ENCODE measurements at regions not wholly inside any gene's neighbourhood (a gene's known extent, or its start where the extent isn't known, plus 50 kb on each side); places are given as distances from the start of the nearest gene placed in this dataset.

DNA sequence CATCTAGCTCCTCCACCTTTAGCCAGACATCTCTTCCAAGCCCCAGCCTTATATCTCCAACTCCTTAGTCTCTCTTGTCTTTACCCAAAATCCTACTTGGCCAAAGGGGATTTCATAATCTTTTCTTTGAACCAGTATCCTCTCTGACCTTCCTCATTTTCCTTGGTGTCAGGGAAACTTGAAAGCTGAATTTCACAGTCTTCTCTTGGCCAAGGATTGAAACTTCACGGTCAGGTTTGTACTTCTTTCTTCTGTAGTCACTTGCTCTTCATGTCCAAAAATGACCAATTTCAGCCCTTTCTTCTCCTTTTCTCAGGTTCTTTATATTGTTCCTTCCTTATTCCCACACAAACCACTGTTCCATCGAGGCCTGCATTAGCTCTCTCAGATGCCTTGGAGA is 473.7 kb upstream of the KLF4 start:
- H2BK120ac ChIP-seq (ENCODE audit: low read depth, low read length, poor library complexity, severe bottlenecking) = no peak overlapping the region
- no peaks in the 10 kb centered on the region for H4K20me1 ChIP-seq (ENCODE audit: control insufficient read depth, insufficient read depth, insufficient read length)
- no peak overlapping the region for H3K4me2 ChIP-seq (ENCODE audit: insufficient read depth, insufficient read length, low read length)
- no CpG with 5 or more reads among the region's 2 CpGs for WGBS (ENCODE audit: extremely low coverage, insufficient read length, low lambda C conversion rate)
- no peaks in the 10 kb centered on the region for H3K9me3 ChIP-seq (ENCODE audit: control insufficient read depth, low read depth, low read length)
- no peaks in the 10 kb centered on the region for H3K79me1 ChIP-seq (ENCODE audit: insufficient read depth, low read depth, low read length, poor library complexity, severe bottlenecking)
- H3K27me3 Mint-ChIP-seq (ENCODE audit: low read depth) = no peaks in the 10 kb centered on the region; the same call in 1 of the 2 replicates
- no peaks in the 10 kb centered on the region for H3K36me3 Mint-ChIP-seq (ENCODE audit: insufficient read depth in 1 of 3, low read depth in 3 of 3)
- H3K4me1 Mint-ChIP-seq = peaks cover 14 to 15% of the 10 kb centered on the region in 2 experiments
- no peak overlapping the region for H4K91ac ChIP-seq (ENCODE audit: insufficient read length, low read depth, low read length)
- 0 out of 5 replicates have a peak, but pooled peaks cover 0 to 2% of the 10 kb centered on the region in 2 experiments for H3K9me3 Mint-ChIP-seq
- H3K23me2 ChIP-seq (ENCODE audit: insufficient read length, low read depth, low read length, poor library complexity, severe bottlenecking) = no peaks in the 10 kb centered on the region
- H3K27me3 ChIP-seq (ENCODE audit: insufficient read depth, low read length) = no peaks in the 10 kb centered on the region
- H3K18ac ChIP-seq (ENCODE audit: insufficient read length, low read depth, low read length) = no peak overlapping the region
- no peak overlapping the region for H3K4ac ChIP-seq (ENCODE audit: low read depth, low read length)
- H3K23ac ChIP-seq (ENCODE audit: insufficient read length, low read depth, low read length) = no peak overlapping the region
- H3K27ac ChIP-seq (ENCODE audit: insufficient read length, low read depth, low read length) = no peak overlapping the region
- H3K14ac ChIP-seq (ENCODE audit: insufficient read depth, low read length) = no peak overlapping the region
- no peak overlapping the region for H2AFZ ChIP-seq (ENCODE audit: low read length)
- H4K5ac ChIP-seq (ENCODE audit: insufficient read length, low read depth, low read length) = no peak overlapping the region
- no peak overlapping the region for H3T11ph ChIP-seq (ENCODE audit: low read length)
- no peak overlapping the region for H2AK5ac ChIP-seq (ENCODE audit: insufficient read length, low read length)
- H4K8ac ChIP-seq (replicated peaks; ENCODE audit: insufficient read length, low read depth, low read length) = no peak overlapping the region
- no peak overlapping the region for H3K56ac ChIP-seq (ENCODE audit: insufficient read length, low read depth, low read length)
- H3K27ac Mint-ChIP-seq = no peak overlapping the region
- TF ChIP-seq CTCF (conservative IDR thresholded peaks at IDR 0.05) = no peak
- no peaks in the 10 kb centered on the region for H3K79me2 ChIP-seq (ENCODE audit: insufficient read depth, low read length)
- H2BK15ac ChIP-seq (ENCODE audit: low read depth, low read length) = no peak overlapping the region
- no peak overlapping the region for H2BK12ac ChIP-seq (ENCODE audit: insufficient read length, low read depth, low read length)
- no peaks in the 10 kb centered on the region for H3K4me1 ChIP-seq (ENCODE audit: insufficient read depth, low read length)
- H2BK5ac ChIP-seq (ENCODE audit: insufficient read length, low read length) = no peak overlapping the region
- H3K9ac ChIP-seq (ENCODE audit: extremely low read depth, insufficient read length, low read length) = no peak overlapping the region
- DNase-seq = no peak
- H2BK20ac ChIP-seq (ENCODE audit: low read depth, low read length, poor library complexity, severe bottlenecking) = no peak overlapping the region
- H3K4me3 Mint-ChIP-seq = no peak overlapping the region
